ENCODE measurements at regions not wholly inside any gene's neighbourhood (a gene's known extent, or its start where the extent isn't known, plus 50 kb on each side); places are given as distances from the start of the nearest gene placed in this dataset.

- TF ChIP-seq ATF3 (IDR thresholded peaks at IDR 0.05): no peak
- no peak for TF ChIP-seq ZBTB33 (IDR thresholded peaks at IDR 0.05)
- no peak for TF ChIP-seq YY1 (IDR thresholded peaks at IDR 0.05)
- TF ChIP-seq CTCF (IDR thresholded peaks at IDR 0.05; ENCODE audit: low read depth, low read length, missing input control): no peak
Observed at GRCh38 chr14:61178226-61179060, 102.7 kb downstream of the TMEM30B start (continued).

GRCh38 chr14:61177279-61178225 lies 103.6 kb downstream of the TMEM30B start:
- Histone ChIP-seq H3K4me3 (ENCODE audit: low read depth in 1 of 3, low read length in 3 of 3) (no peak overlapping the region), H3K4me1 (ENCODE audit: control insufficient read depth in 4 of 4, insufficient read depth in 4 of 4, low read length in 3 of 4) (no peaks in the 10 kb centered on the region), H3K36me3 (ENCODE audit: control insufficient read depth in 4 of 4, insufficient read depth in 3 of 4, low read depth in 1 of 4, low read length in 3 of 4) (no peaks in the 10 kb centered on the region), H3K9me3 (ENCODE audit: control insufficient read depth in 4 of 4, low read length in 3 of 4) (peaks cover 0 to 3% (median 0%) of the 10 kb centered on the region in 4 donors), H3K27me3 (ENCODE audit: control insufficient read depth in 4 of 4, insufficient read depth in 4 of 4, low read length in 3 of 4) (no peaks in the 10 kb centered on the region), H3K27ac (ENCODE audit: low read depth in 1 of 2, low read length in 2 of 2) (no peak overlapping the region), H3K9ac (ENCODE audit: low read depth in 1 of 2, low read length in 2 of 2) (no peak overlapping the region)
- no peak for DNase-seq (ENCODE audit: low spot score)
- TF ChIP-seq, protein P1, sequence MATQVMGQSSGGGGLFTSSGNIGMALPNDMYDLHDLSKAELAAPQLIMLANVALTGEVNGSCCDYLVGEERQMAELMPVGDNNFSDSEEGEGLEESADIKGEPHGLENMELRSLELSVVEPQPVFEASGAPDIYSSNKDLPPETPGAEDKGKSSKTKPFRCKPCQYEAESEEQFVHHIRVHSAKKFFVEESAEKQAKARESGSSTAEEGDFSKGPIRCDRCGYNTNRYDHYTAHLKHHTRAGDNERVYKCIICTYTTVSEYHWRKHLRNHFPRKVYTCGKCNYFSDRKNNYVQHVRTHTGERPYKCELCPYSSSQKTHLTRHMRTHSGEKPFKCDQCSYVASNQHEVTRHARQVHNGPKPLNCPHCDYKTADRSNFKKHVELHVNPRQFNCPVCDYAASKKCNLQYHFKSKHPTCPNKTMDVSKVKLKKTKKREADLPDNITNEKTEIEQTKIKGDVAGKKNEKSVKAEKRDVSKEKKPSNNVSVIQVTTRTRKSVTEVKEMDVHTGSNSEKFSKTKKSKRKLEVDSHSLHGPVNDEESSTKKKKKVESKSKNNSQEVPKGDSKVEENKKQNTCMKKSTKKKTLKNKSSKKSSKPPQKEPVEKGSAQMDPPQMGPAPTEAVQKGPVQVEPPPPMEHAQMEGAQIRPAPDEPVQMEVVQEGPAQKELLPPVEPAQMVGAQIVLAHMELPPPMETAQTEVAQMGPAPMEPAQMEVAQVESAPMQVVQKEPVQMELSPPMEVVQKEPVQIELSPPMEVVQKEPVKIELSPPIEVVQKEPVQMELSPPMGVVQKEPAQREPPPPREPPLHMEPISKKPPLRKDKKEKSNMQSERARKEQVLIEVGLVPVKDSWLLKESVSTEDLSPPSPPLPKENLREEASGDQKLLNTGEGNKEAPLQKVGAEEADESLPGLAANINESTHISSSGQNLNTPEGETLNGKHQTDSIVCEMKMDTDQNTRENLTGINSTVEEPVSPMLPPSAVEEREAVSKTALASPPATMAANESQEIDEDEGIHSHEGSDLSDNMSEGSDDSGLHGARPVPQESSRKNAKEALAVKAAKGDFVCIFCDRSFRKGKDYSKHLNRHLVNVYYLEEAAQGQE (IDR thresholded peaks at IDR 0.05): no peak
- TF ChIP-seq RXRA (IDR thresholded peaks at IDR 0.05): no peak
- no peak for TF ChIP-seq HNF4G (IDR thresholded peaks at IDR 0.05)
- no peak for TF ChIP-seq MAX (IDR thresholded peaks at IDR 0.05)
- no peak for TF ChIP-seq TAF1 (conservative IDR thresholded peaks at IDR 0.05)
- no peak for TF ChIP-seq CTCF (IDR thresholded peaks at IDR 0.05; ENCODE audit: low read depth, low read length, missing input control)
- TF ChIP-seq EGR1 (IDR thresholded peaks at IDR 0.05; ENCODE audit: low read depth in 2 of 2): no peak
- TF ChIP-seq JUND (IDR thresholded peaks at IDR 0.05): no peak
- TF ChIP-seq RAD21 (IDR thresholded peaks at IDR 0.05): no peak
- no peak for TF ChIP-seq FOXA1 (IDR thresholded peaks at IDR 0.05)
- TF ChIP-seq ATF3 (IDR thresholded peaks at IDR 0.05): no peak
- WGBS: 85% methylated on average over 14 of the region's 14 CpGs

Data from liver (tissue), 8 donors.